GM23338 (cell line): ENCODE measurements at regions not wholly inside any gene's neighbourhood (a gene's known extent, or its start where the extent isn't known, plus 50 kb on each side); places are given as distances from the start of the nearest gene placed in this dataset.

Source experiments
- ATAC-seq: fragments of 200-7000 bp; cut with Tn5 transposase; 3 replicates; pipeline ENCODE4 v1.9.1; 2020
- DNase-seq: peaks from one replicate; pipeline ENCODE4 v3.0.0-alpha.2; 2015; ENCODE audit warnings: low spot score
- H2AFZ ChIP-seq: fragments of 200-600 bp; sonication (generic); 2 replicates; pipeline ENCODE4 v1.8.0; 2016; ENCODE audit warnings: antibody characterized with exemption, mild to moderate bottlenecking, moderate library complexity
- H3F3A ChIP-seq: fragments of 200-600 bp; sonication (generic); replicated peaks from 2 replicates; pipeline ENCODE4 v1.8.0; 2017; ENCODE audit warnings: antibody characterized with exemption, mixed run types, low read depth
- H3K27ac ChIP-seq: fragments of 200-600 bp; sonication (generic); 2 replicates; pipeline ENCODE4 v1.6.1; 2016; ENCODE audit warnings: low read depth
- H3K27me3 ChIP-seq: fragments of 200-600 bp; sonication (generic); 2 replicates; pipeline ENCODE4 v1.8.0; 2016; ENCODE audit warnings: mild to moderate bottlenecking, mixed run types, moderate library complexity; ENCODE audit not compliant: insufficient read depth
- H3K36me3 ChIP-seq: fragments of 200-600 bp; sonication (generic); 2 replicates; pipeline ENCODE4 v1.8.0; 2016; ENCODE audit warnings: mild to moderate bottlenecking; ENCODE audit not compliant: insufficient read depth
- H3K4me1 ChIP-seq: fragments of 200-600 bp; sonication (generic); 2 replicates; pipeline ENCODE4 v1.8.0; 2016; ENCODE audit warnings: mild to moderate bottlenecking, moderate library complexity; ENCODE audit not compliant: insufficient read depth
- H3K4me2 ChIP-seq: fragments of 200-600 bp; sonication (generic); 2 replicates; pipeline ENCODE4 v1.7.1; 2017; ENCODE audit warnings: mixed run types
- H3K4me3 ChIP-seq: fragments of 200-600 bp; sonication (generic); 2 replicates; pipeline ENCODE4 v1.6.1; 2016; ENCODE audit warnings: mixed run types
- H3K79me2 ChIP-seq: fragments of 200-600 bp; sonication (generic); replicated peaks from 2 replicates; pipeline ENCODE4 v1.8.0; 2017; ENCODE audit warnings: mild to moderate bottlenecking; ENCODE audit not compliant: insufficient read depth
- H3K9me2 ChIP-seq: fragments of 200-600 bp; sonication (generic); 2 replicates; pipeline ENCODE4 v1.8.0; 2017; ENCODE audit not compliant: insufficient read depth
- H4K20me1 ChIP-seq: fragments of 200-600 bp; sonication (generic); replicated peaks from 2 replicates; pipeline ENCODE4 v1.8.0; 2017; ENCODE audit warnings: mild to moderate bottlenecking; ENCODE audit not compliant: insufficient read depth
- H3K27ac Mint-ChIP-seq: 2 replicates; pipeline ENCODE4 v1.8.0; 2020; ENCODE audit warnings: inconsistent platforms, mild to moderate bottlenecking, moderate library complexity, mixed read lengths
- H3K27me3 Mint-ChIP-seq: 3 replicates; pipeline ENCODE4 v1.8.0; 2022; ENCODE audit warnings: low read depth, mild to moderate bottlenecking, moderate library complexity, mixed read lengths, inconsistent platforms; ENCODE audit not compliant: insufficient read depth, poor library complexity
- H3K36me3 Mint-ChIP-seq: 3 replicates; pipeline ENCODE4 v1.8.0; 2021; ENCODE audit warnings: low read depth, mild to moderate bottlenecking, inconsistent platforms, moderate library complexity, mixed read lengths
- H3K4me1 Mint-ChIP-seq: 3 replicates; pipeline ENCODE4 v1.8.0; 2020; ENCODE audit warnings: mild to moderate bottlenecking, inconsistent platforms, mixed read lengths
- H3K4me3 Mint-ChIP-seq: 3 replicates; pipeline ENCODE4 v1.8.0; 2021; ENCODE audit warnings: moderate library complexity, mild to moderate bottlenecking, inconsistent platforms, mixed read lengths
- H3K9me3 Mint-ChIP-seq: 3 replicates; pipeline ENCODE4 v1.8.0; 2020; ENCODE audit warnings: moderate library complexity, mild to moderate bottlenecking, inconsistent platforms, mixed read lengths
- CREB1 ChIP-seq: fragments of 250-450 bp; sonication (Bioruptor Pico); IDR thresholded peaks from 2 replicates; pipeline ENCODE4 v1.5.0; 2020; ENCODE audit warnings: low read depth, mild to moderate bottlenecking, moderate library complexity
- EZH2 ChIP-seq: fragments of 200-600 bp; sonication (generic); IDR thresholded peaks from one replicate; pipeline ENCODE4 v1.8.0; 2017; ENCODE audit warnings: antibody characterized with exemption, mild to moderate bottlenecking, low read depth; ENCODE audit not compliant: unreplicated experiment
- EZH2phosphoT487 ChIP-seq: fragments of 200-600 bp; sonication (generic); IDR thresholded peaks from one replicate; pipeline ENCODE4 v1.8.1; 2018; ENCODE audit warnings: antibody characterized with exemption; ENCODE audit not compliant: unreplicated experiment
- JUNB ChIP-seq: IDR thresholded peaks from one replicate; pipeline ENCODE4 v1.6.1; 2016; ENCODE audit warnings: antibody characterized with exemption; ENCODE audit not compliant: unreplicated experiment
- NANOG ChIP-seq: IDR thresholded peaks from 2 replicates; pipeline ENCODE4 v1.6.1; 2016; ENCODE audit warnings: antibody characterized with exemption, borderline replicate concordance
- POLR2AphosphoS5 ChIP-seq: IDR thresholded peaks from 2 replicates; pipeline ENCODE4 v1.6.1; 2016; ENCODE audit warnings: antibody characterized with exemption, low read depth
- STAT1 ChIP-seq: IDR thresholded peaks from one replicate; pipeline ENCODE4 v1.6.1; 2016; ENCODE audit warnings: antibody characterized with exemption; ENCODE audit not compliant: unreplicated experiment
- ZNF114 ChIP-seq: fragments of 250-450 bp; sonication (Bioruptor Pico); IDR thresholded peaks from 2 replicates; pipeline ENCODE4 v1.5.0; 2020; ENCODE audit warnings: mild to moderate bottlenecking, moderate library complexity
- ZNF331 ChIP-seq: fragments of 250-450 bp; sonication (Bioruptor Pico); IDR thresholded peaks from 2 replicates; pipeline ENCODE4 v1.5.0; 2020; ENCODE audit warnings: low read depth, mild to moderate bottlenecking, moderate library complexity
- TF ChIP-seq, protein P1 (sequence below): IDR thresholded peaks from one replicate; pipeline ENCODE4 v1.6.1; 2018; ENCODE audit warnings: antibody characterized with exemption; ENCODE audit not compliant: unreplicated experiment
- TF ChIP-seq, protein P2 (sequence below): IDR thresholded peaks from 2 replicates; pipeline ENCODE4 v1.6.1; 2016; ENCODE audit warnings: antibody characterized with exemption
- TF ChIP-seq, protein P3 (sequence below), 2 experiments: fragments of 200-600 bp in 1 of 2; sonication (generic) in 1 of 2; conservative IDR thresholded peaks; 2 replicates each; pipeline versions ENCODE4 v1.5.1 to v1.6.1; 2016 to 2017; ENCODE audit warnings: antibody characterized with exemption in 2 of 2, low read depth in 2 of 2, mild to moderate bottlenecking in 2 of 2, moderate library complexity in 1 of 2
- TF ChIP-seq, protein P4 (sequence below): fragments of 250-450 bp; sonication (Bioruptor Pico); IDR thresholded peaks from 2 replicates; pipeline ENCODE4 v1.5.0; 2020; ENCODE audit warnings: mild to moderate bottlenecking, moderate library complexity

DNA sequence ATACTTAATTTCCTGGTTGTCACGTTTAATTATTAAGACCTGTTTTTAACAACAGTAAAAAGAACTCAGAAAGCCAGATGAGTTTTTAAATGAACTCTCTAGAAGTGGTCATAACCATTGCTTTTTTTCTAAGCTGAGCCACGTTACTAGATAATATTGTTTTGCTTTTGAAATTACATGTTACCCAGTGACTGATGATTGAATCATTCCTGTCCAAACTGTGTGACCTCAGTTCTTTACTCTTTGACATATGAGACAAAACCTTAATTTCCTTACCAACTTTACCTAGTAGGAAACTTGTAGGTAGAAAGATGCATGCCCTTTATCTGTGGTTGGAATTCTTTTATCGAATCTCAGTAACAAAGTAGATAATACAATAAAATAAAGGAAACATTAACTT is 411.7 kb downstream of the SH3GL2 start:
- no peak for ATAC-seq
- peaks cover 13% of the 10 kb centered on the region; the same call in 2 of the 3 replicates for H3K4me1 Mint-ChIP-seq

More for the DNA sequence above, 411.7 kb downstream of the SH3GL2 start:
- DNase-seq = no peak
- Histone ChIP-seq H2AFZ (no peak overlapping the region), H3K4me2 (no peak overlapping the region), H3F3A (no peaks in the 10 kb centered on the region), H3K4me3 (no peak overlapping the region), H3K36me3 (no peaks in the 10 kb centered on the region), H4K20me1 (no peaks in the 10 kb centered on the region), H3K79me2 (no peaks in the 10 kb centered on the region), H3K27ac (no peak overlapping the region), H3K4me1 (0 out of 2 replicates have a peak, but pooled peaks cover 8% of the 10 kb centered on the region), H3K27me3 (no peaks in the 10 kb centered on the region), H3K9me2 (no peaks in the 10 kb centered on the region)
- Mint-ChIP-seq H3K9me3 (no peaks in the 10 kb centered on the region), H3K4me3 (no peak overlapping the region), H3K36me3 (no peaks in the 10 kb centered on the region), H3K27ac (no peak overlapping the region), H3K27me3 (peaks cover 5% of the 10 kb centered on the region)
- TF ChIP-seq EZH2 = no peak
- no peak for TF ChIP-seq JUNB
- TF ChIP-seq, protein P1, sequence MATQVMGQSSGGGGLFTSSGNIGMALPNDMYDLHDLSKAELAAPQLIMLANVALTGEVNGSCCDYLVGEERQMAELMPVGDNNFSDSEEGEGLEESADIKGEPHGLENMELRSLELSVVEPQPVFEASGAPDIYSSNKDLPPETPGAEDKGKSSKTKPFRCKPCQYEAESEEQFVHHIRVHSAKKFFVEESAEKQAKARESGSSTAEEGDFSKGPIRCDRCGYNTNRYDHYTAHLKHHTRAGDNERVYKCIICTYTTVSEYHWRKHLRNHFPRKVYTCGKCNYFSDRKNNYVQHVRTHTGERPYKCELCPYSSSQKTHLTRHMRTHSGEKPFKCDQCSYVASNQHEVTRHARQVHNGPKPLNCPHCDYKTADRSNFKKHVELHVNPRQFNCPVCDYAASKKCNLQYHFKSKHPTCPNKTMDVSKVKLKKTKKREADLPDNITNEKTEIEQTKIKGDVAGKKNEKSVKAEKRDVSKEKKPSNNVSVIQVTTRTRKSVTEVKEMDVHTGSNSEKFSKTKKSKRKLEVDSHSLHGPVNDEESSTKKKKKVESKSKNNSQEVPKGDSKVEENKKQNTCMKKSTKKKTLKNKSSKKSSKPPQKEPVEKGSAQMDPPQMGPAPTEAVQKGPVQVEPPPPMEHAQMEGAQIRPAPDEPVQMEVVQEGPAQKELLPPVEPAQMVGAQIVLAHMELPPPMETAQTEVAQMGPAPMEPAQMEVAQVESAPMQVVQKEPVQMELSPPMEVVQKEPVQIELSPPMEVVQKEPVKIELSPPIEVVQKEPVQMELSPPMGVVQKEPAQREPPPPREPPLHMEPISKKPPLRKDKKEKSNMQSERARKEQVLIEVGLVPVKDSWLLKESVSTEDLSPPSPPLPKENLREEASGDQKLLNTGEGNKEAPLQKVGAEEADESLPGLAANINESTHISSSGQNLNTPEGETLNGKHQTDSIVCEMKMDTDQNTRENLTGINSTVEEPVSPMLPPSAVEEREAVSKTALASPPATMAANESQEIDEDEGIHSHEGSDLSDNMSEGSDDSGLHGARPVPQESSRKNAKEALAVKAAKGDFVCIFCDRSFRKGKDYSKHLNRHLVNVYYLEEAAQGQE = no peak
- TF ChIP-seq, protein P2, sequence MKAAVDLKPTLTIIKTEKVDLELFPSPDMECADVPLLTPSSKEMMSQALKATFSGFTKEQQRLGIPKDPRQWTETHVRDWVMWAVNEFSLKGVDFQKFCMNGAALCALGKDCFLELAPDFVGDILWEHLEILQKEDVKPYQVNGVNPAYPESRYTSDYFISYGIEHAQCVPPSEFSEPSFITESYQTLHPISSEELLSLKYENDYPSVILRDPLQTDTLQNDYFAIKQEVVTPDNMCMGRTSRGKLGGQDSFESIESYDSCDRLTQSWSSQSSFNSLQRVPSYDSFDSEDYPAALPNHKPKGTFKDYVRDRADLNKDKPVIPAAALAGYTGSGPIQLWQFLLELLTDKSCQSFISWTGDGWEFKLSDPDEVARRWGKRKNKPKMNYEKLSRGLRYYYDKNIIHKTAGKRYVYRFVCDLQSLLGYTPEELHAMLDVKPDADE = no peak
- no peak for TF ChIP-seq EZH2phosphoT487
- no peak for TF ChIP-seq ZNF114 (CRISPR knock-in tag)
- TF ChIP-seq, protein P3, sequence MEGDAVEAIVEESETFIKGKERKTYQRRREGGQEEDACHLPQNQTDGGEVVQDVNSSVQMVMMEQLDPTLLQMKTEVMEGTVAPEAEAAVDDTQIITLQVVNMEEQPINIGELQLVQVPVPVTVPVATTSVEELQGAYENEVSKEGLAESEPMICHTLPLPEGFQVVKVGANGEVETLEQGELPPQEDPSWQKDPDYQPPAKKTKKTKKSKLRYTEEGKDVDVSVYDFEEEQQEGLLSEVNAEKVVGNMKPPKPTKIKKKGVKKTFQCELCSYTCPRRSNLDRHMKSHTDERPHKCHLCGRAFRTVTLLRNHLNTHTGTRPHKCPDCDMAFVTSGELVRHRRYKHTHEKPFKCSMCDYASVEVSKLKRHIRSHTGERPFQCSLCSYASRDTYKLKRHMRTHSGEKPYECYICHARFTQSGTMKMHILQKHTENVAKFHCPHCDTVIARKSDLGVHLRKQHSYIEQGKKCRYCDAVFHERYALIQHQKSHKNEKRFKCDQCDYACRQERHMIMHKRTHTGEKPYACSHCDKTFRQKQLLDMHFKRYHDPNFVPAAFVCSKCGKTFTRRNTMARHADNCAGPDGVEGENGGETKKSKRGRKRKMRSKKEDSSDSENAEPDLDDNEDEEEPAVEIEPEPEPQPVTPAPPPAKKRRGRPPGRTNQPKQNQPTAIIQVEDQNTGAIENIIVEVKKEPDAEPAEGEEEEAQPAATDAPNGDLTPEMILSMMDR (conservative IDR thresholded peaks at IDR 0.05; ENCODE audit: low read depth in 2 of 2) = no peak
- no peak for TF ChIP-seq STAT1
- TF ChIP-seq POLR2AphosphoS5 = no peak
- no peak for TF ChIP-seq ZNF331 (CRISPR knock-in tag)
- TF ChIP-seq CREB1 (CRISPR knock-in tag) = no peak
- no peak for TF ChIP-seq NANOG
- TF ChIP-seq, protein P4, sequence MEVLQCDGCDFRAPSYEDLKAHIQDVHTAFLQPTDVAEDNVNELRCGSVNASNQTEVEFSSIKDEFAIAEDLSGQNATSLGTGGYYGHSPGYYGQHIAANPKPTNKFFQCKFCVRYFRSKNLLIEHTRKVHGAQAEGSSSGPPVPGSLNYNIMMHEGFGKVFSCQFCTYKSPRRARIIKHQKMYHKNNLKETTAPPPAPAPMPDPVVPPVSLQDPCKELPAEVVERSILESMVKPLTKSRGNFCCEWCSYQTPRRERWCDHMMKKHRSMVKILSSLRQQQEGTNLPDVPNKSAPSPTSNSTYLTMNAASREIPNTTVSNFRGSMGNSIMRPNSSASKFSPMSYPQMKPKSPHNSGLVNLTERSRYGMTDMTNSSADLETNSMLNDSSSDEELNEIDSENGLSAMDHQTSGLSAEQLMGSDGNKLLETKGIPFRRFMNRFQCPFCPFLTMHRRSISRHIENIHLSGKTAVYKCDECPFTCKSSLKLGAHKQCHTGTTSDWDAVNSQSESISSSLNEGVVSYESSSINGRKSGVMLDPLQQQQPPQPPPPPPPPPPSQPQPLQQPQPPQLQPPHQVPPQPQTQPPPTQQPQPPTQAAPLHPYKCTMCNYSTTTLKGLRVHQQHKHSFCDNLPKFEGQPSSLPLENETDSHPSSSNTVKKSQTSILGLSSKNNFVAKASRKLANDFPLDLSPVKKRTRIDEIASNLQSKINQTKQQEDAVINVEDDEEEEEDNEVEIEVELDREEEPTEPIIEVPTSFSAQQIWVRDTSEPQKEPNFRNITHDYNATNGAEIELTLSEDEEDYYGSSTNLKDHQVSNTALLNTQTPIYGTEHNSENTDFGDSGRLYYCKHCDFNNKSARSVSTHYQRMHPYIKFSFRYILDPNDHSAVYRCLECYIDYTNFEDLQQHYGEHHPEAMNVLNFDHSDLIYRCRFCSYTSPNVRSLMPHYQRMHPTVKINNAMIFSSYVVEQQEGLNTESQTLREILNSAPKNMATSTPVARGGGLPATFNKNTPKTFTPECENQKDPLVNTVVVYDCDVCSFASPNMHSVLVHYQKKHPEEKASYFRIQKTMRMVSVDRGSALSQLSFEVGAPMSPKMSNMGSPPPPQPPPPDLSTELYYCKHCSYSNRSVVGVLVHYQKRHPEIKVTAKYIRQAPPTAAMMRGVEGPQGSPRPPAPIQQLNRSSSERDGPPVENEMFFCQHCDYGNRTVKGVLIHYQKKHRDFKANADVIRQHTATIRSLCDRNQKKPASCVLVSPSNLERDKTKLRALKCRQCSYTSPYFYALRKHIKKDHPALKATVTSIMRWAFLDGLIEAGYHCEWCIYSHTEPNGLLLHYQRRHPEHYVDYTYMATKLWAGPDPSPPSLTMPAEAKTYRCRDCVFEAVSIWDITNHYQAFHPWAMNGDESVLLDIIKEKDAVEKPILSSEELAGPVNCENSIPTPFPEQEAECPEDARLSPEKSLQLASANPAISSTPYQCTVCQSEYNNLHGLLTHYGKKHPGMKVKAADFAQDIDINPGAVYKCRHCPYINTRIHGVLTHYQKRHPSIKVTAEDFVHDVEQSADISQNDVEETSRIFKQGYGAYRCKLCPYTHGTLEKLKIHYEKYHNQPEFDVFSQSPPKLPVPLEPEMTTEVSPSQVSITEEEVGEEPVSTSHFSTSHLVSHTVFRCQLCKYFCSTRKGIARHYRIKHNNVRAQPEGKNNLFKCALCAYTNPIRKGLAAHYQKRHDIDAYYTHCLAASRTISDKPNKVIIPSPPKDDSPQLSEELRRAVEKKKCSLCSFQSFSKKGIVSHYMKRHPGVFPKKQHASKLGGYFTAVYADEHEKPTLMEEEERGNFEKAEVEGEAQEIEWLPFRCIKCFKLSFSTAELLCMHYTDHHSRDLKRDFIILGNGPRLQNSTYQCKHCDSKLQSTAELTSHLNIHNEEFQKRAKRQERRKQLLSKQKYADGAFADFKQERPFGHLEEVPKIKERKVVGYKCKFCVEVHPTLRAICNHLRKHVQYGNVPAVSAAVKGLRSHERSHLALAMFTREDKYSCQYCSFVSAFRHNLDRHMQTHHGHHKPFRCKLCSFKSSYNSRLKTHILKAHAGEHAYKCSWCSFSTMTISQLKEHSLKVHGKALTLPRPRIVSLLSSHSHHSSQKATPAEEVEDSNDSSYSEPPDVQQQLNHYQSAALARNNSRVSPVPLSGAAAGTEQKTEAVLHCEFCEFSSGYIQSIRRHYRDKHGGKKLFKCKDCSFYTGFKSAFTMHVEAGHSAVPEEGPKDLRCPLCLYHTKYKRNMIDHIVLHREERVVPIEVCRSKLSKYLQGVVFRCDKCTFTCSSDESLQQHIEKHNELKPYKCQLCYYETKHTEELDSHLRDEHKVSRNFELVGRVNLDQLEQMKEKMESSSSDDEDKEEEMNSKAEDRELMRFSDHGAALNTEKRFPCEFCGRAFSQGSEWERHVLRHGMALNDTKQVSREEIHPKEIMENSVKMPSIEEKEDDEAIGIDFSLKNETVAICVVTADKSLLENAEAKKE (CRISPR knock-in tag) = no peak
